LNCAP (cell line): ENCODE measurements at regions not wholly inside any gene's neighbourhood (a gene's known extent, or its start where the extent isn't known, plus 50 kb on each side); places are given as distances from the start of the nearest gene placed in this dataset.

ENCODE experiments used
- CTCF ChIP-seq: fragments of 450-650 bp; IDR thresholded peaks from 2 replicates; pipeline ENCODE4 v1.5.1; 2017; ENCODE audit warnings: mild to moderate bottlenecking

GRCh38 chr11:71158936-71159335, 93.4 kb downstream of the SHANK2 start:
- no peak for TF ChIP-seq CTCF

- no peak for TF ChIP-seq CTCF
These were observed 96.1 kb downstream of the SHANK2 start for GRCh38 chr11:71156301-71156700.

GRCh38 chr11:71155846-71156245, 96.5 kb downstream of the SHANK2 start:
- no peak for TF ChIP-seq CTCF

- TF ChIP-seq CTCF = no peak
These were observed 98.0 kb downstream of the SHANK2 start for GRCh38 chr11:71154261-71154805.

GRCh38 chr11:71153005-71153390, 99.4 kb downstream of the SHANK2 start:
- TF ChIP-seq CTCF = no peak

- TF ChIP-seq CTCF = no peak
These were observed 100.8 kb downstream of the SHANK2 start for GRCh38 chr11:71151561-71151960.

- no peak for TF ChIP-seq CTCF
These were observed 101.5 kb downstream of the SHANK2 start for GRCh38 chr11:71150859-71151258.

GRCh38 chr11:71148716-71149115, 103.7 kb downstream of the SHANK2 start:
- no peak for TF ChIP-seq CTCF
